Liver (tissue), 8 donors: ENCODE measurements at regions not wholly inside any gene's neighbourhood (a gene's known extent, or its start where the extent isn't known, plus 50 kb on each side); places are given as distances from the start of the nearest gene placed in this dataset.

Experiments used
- DNase-seq: peaks from one replicate; pipeline ENCODE4 v3.0.0-alpha.2; 2017; ENCODE audit warnings: low spot score
- H3K27ac ChIP-seq, 2 donors: one replicate each; pipeline ENCODE4 v1.7.0; 2013; ENCODE audit warnings: inconsistent platforms in 2 of 2, low read length in 2 of 2, control low read depth in 1 of 2, low read depth in 1 of 2, mild to moderate bottlenecking in 1 of 2
- H3K27me3 ChIP-seq, 4 donors: one replicate each; pipeline versions ENCODE4 v1.6.1 to v1.7.0; 2013; ENCODE audit warnings: low read length in 3 of 4, inconsistent platforms in 1 of 4, mild to moderate bottlenecking in 1 of 4, moderate library complexity in 1 of 4; ENCODE audit not compliant: control insufficient read depth in 4 of 4, insufficient read depth in 4 of 4
- H3K36me3 ChIP-seq, 4 donors: one replicate each; pipeline versions ENCODE4 v1.6.1 to v1.7.0; 2013; ENCODE audit warnings: low read length in 3 of 4, mild to moderate bottlenecking in 3 of 4, low read depth in 1 of 4, moderate library complexity in 1 of 4; ENCODE audit not compliant: control insufficient read depth in 4 of 4, insufficient read depth in 3 of 4
- H3K4me1 ChIP-seq, 4 donors: one replicate each; pipeline versions ENCODE4 v1.6.1 to v1.7.0; 2013; ENCODE audit warnings: low read length in 3 of 4, mild to moderate bottlenecking in 3 of 4, moderate library complexity in 1 of 4; ENCODE audit not compliant: control insufficient read depth in 4 of 4, insufficient read depth in 4 of 4
- H3K4me3 ChIP-seq, 3 donors: one replicate each; pipeline versions ENCODE4 v1.6.1 to v1.7.0; 2013; ENCODE audit warnings: low read length in 3 of 3, control low read depth in 1 of 3, low read depth in 1 of 3, mild to moderate bottlenecking in 1 of 3
- H3K9ac ChIP-seq, 2 donors: one replicate each; pipeline ENCODE4 v1.7.0; 2013; ENCODE audit warnings: low read length in 2 of 2, mild to moderate bottlenecking in 2 of 2, moderate library complexity in 2 of 2, control low read depth in 1 of 2, low read depth in 1 of 2
- H3K9me3 ChIP-seq, 4 donors: one replicate each; pipeline versions ENCODE4 v1.6.1 to v1.7.0; 2013; ENCODE audit warnings: low read length in 3 of 4; ENCODE audit not compliant: control insufficient read depth in 4 of 4
- EGR1 ChIP-seq, 2 donors: IDR thresholded peaks; 2 replicates each; pipeline ENCODE4 v1.6.1; 2016 to 2018; ENCODE audit warnings: antibody characterized with exemption in 2 of 2, low read depth in 2 of 2
- FOXA1 ChIP-seq: IDR thresholded peaks from 2 replicates; pipeline ENCODE4 v1.6.1; 2016; ENCODE audit warnings: antibody characterized with exemption
- FOXA2 ChIP-seq: IDR thresholded peaks from 2 replicates; pipeline ENCODE4 v1.6.1; 2016; ENCODE audit warnings: antibody characterized with exemption
- GABPA ChIP-seq, 2 donors: IDR thresholded peaks in 1 of 2; conservative IDR thresholded peaks in 1 of 2; 2 replicates each; pipeline ENCODE4 v1.6.1; 2016; ENCODE audit warnings: antibody characterized with exemption in 2 of 2, mild to moderate bottlenecking in 1 of 2, moderate library complexity in 1 of 2
- HNF4A ChIP-seq, 2 donors: conservative IDR thresholded peaks; 2 replicates each; pipeline ENCODE4 v1.6.1; 2016; ENCODE audit warnings: antibody characterized with exemption in 2 of 2, mild to moderate bottlenecking in 2 of 2
- HNF4G ChIP-seq: IDR thresholded peaks from 2 replicates; pipeline ENCODE4 v1.6.1; 2016; ENCODE audit warnings: antibody characterized with exemption
- JUND ChIP-seq, 2 donors: IDR thresholded peaks; 2 replicates each; pipeline ENCODE4 v1.6.1; 2016; ENCODE audit warnings: antibody characterized with exemption in 2 of 2
- MAX ChIP-seq: IDR thresholded peaks from 2 replicates; pipeline ENCODE4 v1.6.1; 2016; ENCODE audit warnings: antibody characterized with exemption
- NR2F2 ChIP-seq: IDR thresholded peaks from 2 replicates; pipeline ENCODE4 v1.6.1; 2016; ENCODE audit warnings: antibody characterized with exemption
- RXRA ChIP-seq, 2 donors: IDR thresholded peaks; 2 replicates each; pipeline ENCODE4 v1.6.1; 2017 to 2018; ENCODE audit warnings: antibody characterized with exemption in 2 of 2, mild to moderate bottlenecking in 1 of 2
- TAF1 ChIP-seq: conservative IDR thresholded peaks from 2 replicates; pipeline ENCODE4 v1.6.1; 2016; ENCODE audit warnings: antibody characterized with exemption, mild to moderate bottlenecking
- YY1 ChIP-seq: IDR thresholded peaks from 2 replicates; pipeline ENCODE4 v1.6.1; 2016; ENCODE audit warnings: antibody characterized with exemption, mild to moderate bottlenecking
- WGBS: extraction: QIAGEN DNeasy Blood & Tissue Kit; methylation state at CpG from one replicate; pipeline ENCODE4 v1.1.7; 2013; 5-methylcytosine and 5-hydroxymethylcytosine counted together
- TF ChIP-seq, protein P1 (sequence below): IDR thresholded peaks from 2 replicates; pipeline ENCODE4 v1.6.1; 2016; ENCODE audit warnings: antibody characterized with exemption
- TF ChIP-seq, protein P2 (sequence below): IDR thresholded peaks from 2 replicates; pipeline ENCODE4 v1.6.1; 2016; ENCODE audit warnings: antibody characterized with exemption
- TF ChIP-seq, protein P3 (sequence below): IDR thresholded peaks from 2 replicates; pipeline ENCODE4 v1.6.1; 2016; ENCODE audit warnings: antibody characterized with exemption, mild to moderate bottlenecking
- TF ChIP-seq, protein P4 (sequence below): fragments of 150-350 bp; IDR thresholded peaks from 2 replicates; pipeline ENCODE4 v1.5.1; 2017; ENCODE audit warnings: improper control_type of control experiment, low read depth, low read length; ENCODE audit not compliant: missing input control
- donor health status: healthy.
- donor health status: healthy.
- donor health status: healthy.
- donor health status: healthy.
- donor health status: healthy.

- TF ChIP-seq, protein P1, sequence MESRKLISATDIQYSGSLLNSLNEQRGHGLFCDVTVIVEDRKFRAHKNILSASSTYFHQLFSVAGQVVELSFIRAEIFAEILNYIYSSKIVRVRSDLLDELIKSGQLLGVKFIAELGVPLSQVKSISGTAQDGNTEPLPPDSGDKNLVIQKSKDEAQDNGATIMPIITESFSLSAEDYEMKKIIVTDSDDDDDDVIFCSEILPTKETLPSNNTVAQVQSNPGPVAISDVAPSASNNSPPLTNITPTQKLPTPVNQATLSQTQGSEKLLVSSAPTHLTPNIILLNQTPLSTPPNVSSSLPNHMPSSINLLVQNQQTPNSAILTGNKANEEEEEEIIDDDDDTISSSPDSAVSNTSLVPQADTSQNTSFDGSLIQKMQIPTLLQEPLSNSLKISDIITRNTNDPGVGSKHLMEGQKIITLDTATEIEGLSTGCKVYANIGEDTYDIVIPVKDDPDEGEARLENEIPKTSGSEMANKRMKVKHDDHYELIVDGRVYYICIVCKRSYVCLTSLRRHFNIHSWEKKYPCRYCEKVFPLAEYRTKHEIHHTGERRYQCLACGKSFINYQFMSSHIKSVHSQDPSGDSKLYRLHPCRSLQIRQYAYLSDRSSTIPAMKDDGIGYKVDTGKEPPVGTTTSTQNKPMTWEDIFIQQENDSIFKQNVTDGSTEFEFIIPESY, result no peak
- no peak for TF ChIP-seq NR2F2
- TF ChIP-seq JUND (IDR thresholded peaks at IDR 0.05), result no peak
- TF ChIP-seq, protein P2, sequence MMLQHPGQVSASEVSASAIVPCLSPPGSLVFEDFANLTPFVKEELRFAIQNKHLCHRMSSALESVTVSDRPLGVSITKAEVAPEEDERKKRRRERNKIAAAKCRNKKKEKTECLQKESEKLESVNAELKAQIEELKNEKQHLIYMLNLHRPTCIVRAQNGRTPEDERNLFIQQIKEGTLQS, result no peak
- TF ChIP-seq HNF4A (conservative IDR thresholded peaks at IDR 0.05), result no peak
- no peak for TF ChIP-seq TAF1
- Histone ChIP-seq H3K27me3 (no peaks in the 10 kb centered on the region), H3K9me3 (peaks cover 0 to 2% (median 0%) of the 10 kb centered on the region in 4 donors), H3K27ac (no peak overlapping the region), H3K4me3 (no peak overlapping the region), H3K4me1 (no peaks in the 10 kb centered on the region), H3K9ac (no peak overlapping the region), H3K36me3 (no peaks in the 10 kb centered on the region)
- WGBS, result 67% methylated on average over 5 of the region's 5 CpGs
- DNase-seq, result no peak
Measured at GRCh38 chr5:152811988-152812387, 406.9 kb upstream of the NMUR2 start.

DNA sequence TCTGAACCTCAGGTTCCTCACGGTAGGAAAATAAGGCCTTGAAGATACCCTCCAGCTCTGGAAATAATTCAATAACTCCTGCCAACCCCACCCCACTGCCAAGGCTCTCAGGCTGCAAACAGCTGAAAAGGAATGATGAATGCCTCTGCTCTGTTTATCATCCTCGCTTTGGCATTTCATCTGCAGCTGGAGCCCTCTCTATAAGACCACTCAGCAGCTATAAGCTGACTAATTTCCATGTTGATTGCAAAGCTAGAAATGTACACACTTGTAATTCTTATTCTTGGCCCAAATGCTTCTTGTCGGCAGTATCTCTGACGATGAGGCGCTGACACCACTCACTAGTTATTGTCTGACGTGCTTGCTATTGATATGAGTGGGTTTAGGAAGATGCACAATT lies 408.4 kb upstream of the NMUR2 start:
- 82% methylated on average over 6 of the region's 6 CpGs for WGBS
- Histone ChIP-seq H3K27ac (no peak overlapping the region), H3K36me3 (no peaks in the 10 kb centered on the region), H3K9ac (no peak overlapping the region), H3K4me1 (no peaks in the 10 kb centered on the region), H3K4me3 (no peak overlapping the region), H3K27me3 (no peaks in the 10 kb centered on the region), H3K9me3 (peaks cover 0 to 2% (median 0%) of the 10 kb centered on the region in 4 donors)
- DNase-seq, result no peak
- no peak for TF ChIP-seq NR2F2
- TF ChIP-seq HNF4G, result no peak
- no peak for TF ChIP-seq JUND (IDR thresholded peaks at IDR 0.05)
- no peak for TF ChIP-seq GABPA (IDR thresholded peaks at IDR 0.05 in 1 of 2, conservative IDR thresholded peaks at IDR 0.05 in 1 of 2)
- TF ChIP-seq, protein P2, result no peak
- TF ChIP-seq FOXA1, result no peak
- TF ChIP-seq, protein P1, result no peak
- TF ChIP-seq HNF4A (conservative IDR thresholded peaks at IDR 0.05), result no peak
- TF ChIP-seq, protein P3, sequence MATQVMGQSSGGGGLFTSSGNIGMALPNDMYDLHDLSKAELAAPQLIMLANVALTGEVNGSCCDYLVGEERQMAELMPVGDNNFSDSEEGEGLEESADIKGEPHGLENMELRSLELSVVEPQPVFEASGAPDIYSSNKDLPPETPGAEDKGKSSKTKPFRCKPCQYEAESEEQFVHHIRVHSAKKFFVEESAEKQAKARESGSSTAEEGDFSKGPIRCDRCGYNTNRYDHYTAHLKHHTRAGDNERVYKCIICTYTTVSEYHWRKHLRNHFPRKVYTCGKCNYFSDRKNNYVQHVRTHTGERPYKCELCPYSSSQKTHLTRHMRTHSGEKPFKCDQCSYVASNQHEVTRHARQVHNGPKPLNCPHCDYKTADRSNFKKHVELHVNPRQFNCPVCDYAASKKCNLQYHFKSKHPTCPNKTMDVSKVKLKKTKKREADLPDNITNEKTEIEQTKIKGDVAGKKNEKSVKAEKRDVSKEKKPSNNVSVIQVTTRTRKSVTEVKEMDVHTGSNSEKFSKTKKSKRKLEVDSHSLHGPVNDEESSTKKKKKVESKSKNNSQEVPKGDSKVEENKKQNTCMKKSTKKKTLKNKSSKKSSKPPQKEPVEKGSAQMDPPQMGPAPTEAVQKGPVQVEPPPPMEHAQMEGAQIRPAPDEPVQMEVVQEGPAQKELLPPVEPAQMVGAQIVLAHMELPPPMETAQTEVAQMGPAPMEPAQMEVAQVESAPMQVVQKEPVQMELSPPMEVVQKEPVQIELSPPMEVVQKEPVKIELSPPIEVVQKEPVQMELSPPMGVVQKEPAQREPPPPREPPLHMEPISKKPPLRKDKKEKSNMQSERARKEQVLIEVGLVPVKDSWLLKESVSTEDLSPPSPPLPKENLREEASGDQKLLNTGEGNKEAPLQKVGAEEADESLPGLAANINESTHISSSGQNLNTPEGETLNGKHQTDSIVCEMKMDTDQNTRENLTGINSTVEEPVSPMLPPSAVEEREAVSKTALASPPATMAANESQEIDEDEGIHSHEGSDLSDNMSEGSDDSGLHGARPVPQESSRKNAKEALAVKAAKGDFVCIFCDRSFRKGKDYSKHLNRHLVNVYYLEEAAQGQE, result no peak
- TF ChIP-seq, protein P4, sequence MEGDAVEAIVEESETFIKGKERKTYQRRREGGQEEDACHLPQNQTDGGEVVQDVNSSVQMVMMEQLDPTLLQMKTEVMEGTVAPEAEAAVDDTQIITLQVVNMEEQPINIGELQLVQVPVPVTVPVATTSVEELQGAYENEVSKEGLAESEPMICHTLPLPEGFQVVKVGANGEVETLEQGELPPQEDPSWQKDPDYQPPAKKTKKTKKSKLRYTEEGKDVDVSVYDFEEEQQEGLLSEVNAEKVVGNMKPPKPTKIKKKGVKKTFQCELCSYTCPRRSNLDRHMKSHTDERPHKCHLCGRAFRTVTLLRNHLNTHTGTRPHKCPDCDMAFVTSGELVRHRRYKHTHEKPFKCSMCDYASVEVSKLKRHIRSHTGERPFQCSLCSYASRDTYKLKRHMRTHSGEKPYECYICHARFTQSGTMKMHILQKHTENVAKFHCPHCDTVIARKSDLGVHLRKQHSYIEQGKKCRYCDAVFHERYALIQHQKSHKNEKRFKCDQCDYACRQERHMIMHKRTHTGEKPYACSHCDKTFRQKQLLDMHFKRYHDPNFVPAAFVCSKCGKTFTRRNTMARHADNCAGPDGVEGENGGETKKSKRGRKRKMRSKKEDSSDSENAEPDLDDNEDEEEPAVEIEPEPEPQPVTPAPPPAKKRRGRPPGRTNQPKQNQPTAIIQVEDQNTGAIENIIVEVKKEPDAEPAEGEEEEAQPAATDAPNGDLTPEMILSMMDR, result no peak
- no peak for TF ChIP-seq EGR1 (IDR thresholded peaks at IDR 0.05; ENCODE audit: low read depth in 2 of 2)
- TF ChIP-seq YY1, result no peak
- no peak for TF ChIP-seq TAF1
- TF ChIP-seq MAX, result no peak
- no peak for TF ChIP-seq FOXA2
- no peak for TF ChIP-seq RXRA (IDR thresholded peaks at IDR 0.05)
